22Rv1 (cell line): ENCODE measurements at regions not wholly inside any gene's neighbourhood (a gene's known extent, or its start where the extent isn't known, plus 50 kb on each side); places are given as distances from the start of the nearest gene placed in this dataset.

ENCODE experiments used
- ZFX ChIP-seq: fragments of 450-650 bp; IDR thresholded peaks from 2 replicates; pipeline ENCODE4 v1.6.1; 2017; ENCODE audit warnings: antibody characterized with exemption, borderline replicate concordance
- TF ChIP-seq, protein P1 (sequence below): fragments of 450-650 bp; IDR thresholded peaks from 2 replicates; pipeline ENCODE4 v1.5.1; 2017; ENCODE audit warnings: mild to moderate bottlenecking

DNA sequence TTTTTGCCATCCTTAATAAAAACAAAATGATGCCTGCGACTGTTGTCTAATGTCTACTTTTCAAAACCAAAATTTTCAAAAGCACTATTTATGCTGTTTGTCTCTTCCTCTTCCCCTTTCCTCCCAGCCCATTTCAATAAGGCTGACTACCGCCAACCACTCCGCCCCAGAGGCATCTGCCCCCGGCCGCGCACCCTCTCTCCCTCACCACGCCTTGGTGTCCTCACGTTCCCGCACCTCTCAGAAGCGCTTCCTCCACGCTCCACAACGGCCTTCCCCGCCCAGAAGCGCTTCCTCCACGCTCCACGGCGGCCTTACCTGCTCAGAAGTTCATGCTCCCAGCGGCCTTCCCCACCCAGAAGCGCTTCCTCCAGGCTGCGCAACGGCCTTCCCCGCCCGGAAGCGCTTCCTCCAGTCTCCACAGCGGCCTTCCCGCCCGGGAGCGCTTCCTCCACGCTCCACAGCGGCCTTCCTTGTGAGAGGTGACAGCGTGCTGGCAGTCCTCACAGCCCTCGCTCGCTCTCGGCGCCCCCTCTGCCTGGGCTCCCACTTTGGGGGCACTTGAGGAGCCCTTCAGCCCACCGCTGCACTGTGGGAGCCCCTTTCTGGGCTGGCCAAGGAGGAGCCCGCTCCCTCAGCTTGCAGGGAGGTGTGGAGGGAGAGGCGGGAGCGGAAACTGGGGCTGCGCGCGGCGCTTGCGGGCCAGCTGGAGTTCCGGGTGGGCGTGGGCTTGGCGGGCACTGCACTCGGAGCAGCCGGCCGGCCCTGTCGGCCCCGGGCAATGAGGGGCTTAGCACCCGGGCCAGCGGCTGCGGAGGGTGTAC lies 490.4 kb upstream of the ZFP42 start:
- TF ChIP-seq, protein P1, sequence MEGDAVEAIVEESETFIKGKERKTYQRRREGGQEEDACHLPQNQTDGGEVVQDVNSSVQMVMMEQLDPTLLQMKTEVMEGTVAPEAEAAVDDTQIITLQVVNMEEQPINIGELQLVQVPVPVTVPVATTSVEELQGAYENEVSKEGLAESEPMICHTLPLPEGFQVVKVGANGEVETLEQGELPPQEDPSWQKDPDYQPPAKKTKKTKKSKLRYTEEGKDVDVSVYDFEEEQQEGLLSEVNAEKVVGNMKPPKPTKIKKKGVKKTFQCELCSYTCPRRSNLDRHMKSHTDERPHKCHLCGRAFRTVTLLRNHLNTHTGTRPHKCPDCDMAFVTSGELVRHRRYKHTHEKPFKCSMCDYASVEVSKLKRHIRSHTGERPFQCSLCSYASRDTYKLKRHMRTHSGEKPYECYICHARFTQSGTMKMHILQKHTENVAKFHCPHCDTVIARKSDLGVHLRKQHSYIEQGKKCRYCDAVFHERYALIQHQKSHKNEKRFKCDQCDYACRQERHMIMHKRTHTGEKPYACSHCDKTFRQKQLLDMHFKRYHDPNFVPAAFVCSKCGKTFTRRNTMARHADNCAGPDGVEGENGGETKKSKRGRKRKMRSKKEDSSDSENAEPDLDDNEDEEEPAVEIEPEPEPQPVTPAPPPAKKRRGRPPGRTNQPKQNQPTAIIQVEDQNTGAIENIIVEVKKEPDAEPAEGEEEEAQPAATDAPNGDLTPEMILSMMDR = no peak
- TF ChIP-seq ZFX = no peak
